KMS-11 (cell line): ENCODE measurements at regions not wholly inside any gene's neighbourhood (a gene's known extent, or its start where the extent isn't known, plus 50 kb on each side); places are given as distances from the start of the nearest gene placed in this dataset.

ENCODE experiments used
- H2AFZ ChIP-seq: fragments of 200-600 bp; sonication (generic); 2 replicates; pipeline ENCODE4 v1.6.1; 2016; ENCODE audit warnings: antibody characterized with exemption, mixed run types, low read depth
- H3K27ac ChIP-seq: fragments of 200-600 bp; sonication (generic); 2 replicates; pipeline ENCODE4 v1.6.1; 2016; ENCODE audit warnings: mild to moderate bottlenecking, mixed run types
- H3K27me3 ChIP-seq: fragments of 200-600 bp; sonication (generic); 2 replicates; pipeline ENCODE4 v1.6.1; 2017; ENCODE audit warnings: mild to moderate bottlenecking, low read depth, mixed run types, moderate library complexity; ENCODE audit not compliant: insufficient read depth
- H3K36me3 ChIP-seq: fragments of 200-600 bp; sonication (generic); 2 replicates; pipeline ENCODE4 v1.6.1; 2017; ENCODE audit warnings: mild to moderate bottlenecking, mixed run types; ENCODE audit not compliant: insufficient read depth
- H3K4me1 ChIP-seq: fragments of 200-600 bp; sonication (generic); 2 replicates; pipeline ENCODE4 v1.6.1; 2016; ENCODE audit warnings: mild to moderate bottlenecking, low read depth, mixed run types; ENCODE audit not compliant: poor library complexity, severe bottlenecking
- H3K4me2 ChIP-seq: fragments of 200-600 bp; sonication (generic); 2 replicates; pipeline ENCODE4 v1.7.0; 2016; ENCODE audit warnings: mild to moderate bottlenecking, mixed run types
- H3K4me3 ChIP-seq: fragments of 200-600 bp; sonication (generic); IDR thresholded peaks from 2 replicates; pipeline ENCODE4 v1.6.1; 2017; ENCODE audit warnings: low read depth, low read length, mixed read lengths; ENCODE audit not compliant: insufficient read depth
- H3K79me2 ChIP-seq: fragments of 200-600 bp; sonication (generic); 2 replicates; pipeline ENCODE4 v1.6.1; 2016; ENCODE audit warnings: low read depth, mixed run types; ENCODE audit not compliant: insufficient read depth
- H3K9ac ChIP-seq: fragments of 200-600 bp; sonication (generic); 2 replicates; pipeline ENCODE4 v1.6.1; 2016; ENCODE audit warnings: mild to moderate bottlenecking, mixed run types
- H4K20me1 ChIP-seq: fragments of 200-600 bp; sonication (generic); 2 replicates; pipeline ENCODE4 v1.6.1; 2016; ENCODE audit warnings: mild to moderate bottlenecking, mixed run types; ENCODE audit not compliant: insufficient read depth
- CTCF ChIP-seq: fragments of 200-600 bp; sonication (generic); conservative IDR thresholded peaks from 2 replicates; pipeline ENCODE4 v1.6.1; 2017; ENCODE audit warnings: low read depth, mild to moderate bottlenecking, antibody characterized with exemption, low read length, moderate library complexity, mixed read lengths

GRCh38 chr14:53333809-53334208 lies 180.7 kb upstream of the DDHD1 start:
- Histone ChIP-seq H3K27ac (no peak overlapping the region), H3K27me3 (no peaks in the 10 kb centered on the region), H4K20me1 (no peaks in the 10 kb centered on the region), H3K4me3 (no peak overlapping the region), H3K9ac (no peak overlapping the region), H2AFZ (no peak overlapping the region), H3K36me3 (no peaks in the 10 kb centered on the region), H3K79me2 (no peaks in the 10 kb centered on the region), H3K4me2 (no peak overlapping the region), H3K4me1 (no peaks in the 10 kb centered on the region)
- no peak for TF ChIP-seq CTCF

- Histone ChIP-seq H3K4me3 (no peak overlapping the region), H3K36me3 (no peaks in the 10 kb centered on the region), H2AFZ (no peak overlapping the region), H3K9ac (no peak overlapping the region), H4K20me1 (no peaks in the 10 kb centered on the region), H3K4me1 (no peaks in the 10 kb centered on the region), H3K4me2 (no peak overlapping the region), H3K27me3 (no peaks in the 10 kb centered on the region), H3K27ac (no peak overlapping the region), H3K79me2 (no peaks in the 10 kb centered on the region)
- no peak for TF ChIP-seq CTCF
Measured at GRCh38 chr14:53331921-53332320, 178.8 kb upstream of the DDHD1 start.

- H3K9ac ChIP-seq: no peak overlapping the region
- no peaks in the 10 kb centered on the region for H4K20me1 ChIP-seq
- H3K79me2 ChIP-seq: no peaks in the 10 kb centered on the region
- no peaks in the 10 kb centered on the region for H3K27me3 ChIP-seq
- H3K4me1 ChIP-seq: no peaks in the 10 kb centered on the region
- H3K27ac ChIP-seq: no peak overlapping the region
- no peak overlapping the region for H3K4me2 ChIP-seq
- TF ChIP-seq CTCF: no peak
- H3K36me3 ChIP-seq: no peaks in the 10 kb centered on the region
- H2AFZ ChIP-seq: no peak overlapping the region
- H3K4me3 ChIP-seq: no peak overlapping the region
Measured at GRCh38 chr14:53331247-53331646, 178.1 kb upstream of the DDHD1 start.

- no peaks in the 10 kb centered on the region for H3K27me3 ChIP-seq
- no peaks in the 10 kb centered on the region for H3K36me3 ChIP-seq
- H3K4me1 ChIP-seq: no peaks in the 10 kb centered on the region
- no peaks in the 10 kb centered on the region for H4K20me1 ChIP-seq
- H3K27ac ChIP-seq: no peak overlapping the region
- no peak for TF ChIP-seq CTCF
- no peak overlapping the region for H3K9ac ChIP-seq
- H2AFZ ChIP-seq: no peak overlapping the region
- no peak overlapping the region for H3K4me3 ChIP-seq
- H3K79me2 ChIP-seq: no peaks in the 10 kb centered on the region
- H3K4me2 ChIP-seq: no peak overlapping the region
Measured at GRCh38 chr14:53330441-53330840, 177.3 kb upstream of the DDHD1 start.

- no peak for TF ChIP-seq CTCF
- Histone ChIP-seq H2AFZ (no peak overlapping the region), H3K4me2 (no peak overlapping the region), H4K20me1 (no peaks in the 10 kb centered on the region), H3K79me2 (no peaks in the 10 kb centered on the region), H3K27ac (no peak overlapping the region), H3K9ac (no peak overlapping the region), H3K36me3 (no peaks in the 10 kb centered on the region), H3K4me1 (no peaks in the 10 kb centered on the region), H3K4me3 (no peak overlapping the region), H3K27me3 (no peaks in the 10 kb centered on the region)
Measured at GRCh38 chr14:53328841-53329240, 175.7 kb upstream of the DDHD1 start.
